ENCODE measurements at regions not wholly inside any gene's neighbourhood (a gene's known extent, or its start where the extent isn't known, plus 50 kb on each side); places are given as distances from the start of the nearest gene placed in this dataset.

DNA sequence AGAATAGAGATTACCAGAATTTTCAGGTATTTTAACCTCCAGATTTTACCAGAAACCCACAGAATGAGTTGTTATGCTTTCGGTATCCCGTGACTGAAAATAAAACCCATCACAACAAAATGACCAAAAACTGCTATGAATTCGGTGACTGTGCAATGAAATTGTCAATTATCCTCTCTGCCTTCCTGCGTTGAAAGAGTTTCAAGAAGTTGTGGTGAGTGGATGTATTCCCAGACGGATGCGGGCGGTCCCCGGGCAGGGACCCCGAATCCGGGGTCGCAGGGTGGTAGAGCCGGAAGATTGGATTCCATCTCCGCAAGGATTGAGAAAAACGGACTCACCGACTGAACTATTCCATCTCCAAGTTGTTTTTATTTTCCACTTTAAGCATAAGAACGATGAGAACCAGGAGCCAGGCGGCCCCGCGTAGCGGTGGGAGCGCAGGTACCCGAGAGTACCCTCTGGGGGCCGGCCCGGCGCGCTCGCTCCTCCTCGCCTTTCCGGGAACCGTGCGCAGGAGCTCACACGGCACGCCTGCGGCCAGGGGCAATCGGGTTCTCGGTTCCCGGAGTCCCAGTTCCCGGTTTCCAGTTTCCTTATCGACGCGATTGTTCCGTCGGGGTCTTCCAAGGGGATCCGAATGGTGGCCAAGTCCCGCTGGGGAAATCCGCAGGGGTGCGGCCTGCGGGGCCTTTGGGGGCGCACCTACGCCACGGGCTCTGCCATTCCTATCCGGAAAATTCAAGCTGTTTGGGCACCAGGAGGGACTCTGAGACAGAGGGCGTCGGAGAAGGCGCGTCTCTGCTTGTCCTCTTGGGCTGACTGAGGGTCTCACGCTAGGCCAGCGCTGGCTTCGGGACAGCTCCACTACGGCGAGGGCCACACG, 104.9 kb upstream of the PRDM1 start:
- H3K27me3 ChIP-seq (ENCODE audit: control insufficient read depth in 1 of 2, insufficient read depth in 1 of 2, low read length in 2 of 2), result peaks cover 11 to 24% of the 10 kb centered on the region in 2 experiments
- H2AFZ ChIP-seq (ENCODE audit: low read depth, low read length), result no peak overlapping the region
- peaks cover 0 to 3% of the 10 kb centered on the region in 2 experiments for H3K36me3 ChIP-seq (ENCODE audit: control insufficient read depth in 1 of 2, insufficient read depth in 2 of 2, low read depth in 1 of 2, low read length in 2 of 2)
- no peaks in the 10 kb centered on the region for H3K79me1 ChIP-seq (replicated peaks; ENCODE audit: low read length, poor library complexity, severe bottlenecking)
- peak overlapping the region; percentile 44 to 74 for H3K4me3 ChIP-seq (ENCODE audit: insufficient read depth in 1 of 2, low read depth in 1 of 2, low read length in 2 of 2)
- H2AK5ac ChIP-seq (ENCODE audit: low read length, severe bottlenecking), result no peak overlapping the region
- no peaks in the 10 kb centered on the region for H3K9me3 ChIP-seq (ENCODE audit: control insufficient read depth, low read length)
- H2BK120ac ChIP-seq (ENCODE audit: low read depth, low read length), result peak overlapping the region; percentile 92
- H3K23ac ChIP-seq (ENCODE audit: low read length in 2 of 2), result peak overlapping the region in 1 of 2 experiments; percentile 2
- H3K9ac ChIP-seq (ENCODE audit: low read length), result peak overlapping the region; percentile 77
- H2BK5ac ChIP-seq (ENCODE audit: low read depth, low read length, poor library complexity, severe bottlenecking), result no peak overlapping the region
- peak; percentile 43 for DNase-seq
- peaks cover 9% of the 10 kb centered on the region for H3K4me1 ChIP-seq (ENCODE audit: control insufficient read depth, insufficient read depth, low read depth, low read length)
- H4K91ac ChIP-seq (ENCODE audit: low read length), result peak overlapping the region; percentile 92
- H3K18ac ChIP-seq (ENCODE audit: low read depth in 1 of 2, low read length in 2 of 2), result peak overlapping the region; percentile 16 to 75
- no peak overlapping the region for H3K14ac ChIP-seq (ENCODE audit: low read length in 2 of 2)
- peak overlapping the region; percentile 33 to 51 for H2BK12ac ChIP-seq (ENCODE audit: low read length in 2 of 2)
- H4K8ac ChIP-seq (ENCODE audit: low read length), result peak overlapping the region; percentile 92
- H2BK15ac ChIP-seq (ENCODE audit: low read depth, poor library complexity, severe bottlenecking), result peak overlapping the region; percentile 93
- H3K27ac ChIP-seq (ENCODE audit: low read length, poor library complexity, severe bottlenecking), result no peak overlapping the region
- peak overlapping the region; percentile 46 to 64 for H3K4ac ChIP-seq (ENCODE audit: low read depth in 1 of 2, low read length in 2 of 2)
- peak overlapping the region; percentile 78 for H3K4me2 ChIP-seq (ENCODE audit: low read length, poor library complexity, severe bottlenecking)
- 8% methylated on average over 60 of the region's 62 CpGs for WGBS

DNA sequence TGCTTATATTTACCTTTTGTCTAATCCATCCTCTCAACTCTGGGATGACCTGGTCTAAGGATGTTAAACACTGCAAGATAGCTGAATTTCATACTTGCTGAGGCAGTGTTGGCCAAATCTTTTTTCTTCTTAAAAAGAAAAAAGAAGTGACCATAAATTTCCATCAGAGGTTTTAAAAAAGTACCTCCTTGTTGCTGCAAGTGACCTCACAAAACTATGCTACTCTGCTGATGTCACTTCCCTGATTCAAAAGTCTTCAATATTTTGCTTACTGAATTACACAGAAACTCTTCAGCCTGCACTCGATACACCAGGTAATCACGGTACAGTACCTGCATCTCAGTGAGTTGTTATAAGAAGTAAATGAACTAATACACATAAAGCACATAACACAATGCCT, 107.2 kb upstream of the PRDM1 start:
- no peaks in the 10 kb centered on the region for H3K79me1 ChIP-seq (replicated peaks; ENCODE audit: low read length, poor library complexity, severe bottlenecking)
- H2BK12ac ChIP-seq (ENCODE audit: low read length in 2 of 2), result no peak overlapping the region
- no peak overlapping the region for H2BK15ac ChIP-seq (ENCODE audit: low read depth, poor library complexity, severe bottlenecking)
- H2AK5ac ChIP-seq (ENCODE audit: low read length, severe bottlenecking), result no peak overlapping the region
- no peak overlapping the region for H3K4me3 ChIP-seq (ENCODE audit: insufficient read depth in 1 of 2, low read depth in 1 of 2, low read length in 2 of 2)
- no peak overlapping the region for H2AFZ ChIP-seq (ENCODE audit: low read depth, low read length)
- no peak overlapping the region for H3K14ac ChIP-seq (ENCODE audit: low read length in 2 of 2)
- no peak overlapping the region for H3K4me2 ChIP-seq (ENCODE audit: low read length, poor library complexity, severe bottlenecking)
- H4K8ac ChIP-seq (ENCODE audit: low read length), result no peak overlapping the region
- peaks cover 0 to 3% of the 10 kb centered on the region in 2 experiments for H3K36me3 ChIP-seq (ENCODE audit: control insufficient read depth in 1 of 2, insufficient read depth in 2 of 2, low read depth in 1 of 2, low read length in 2 of 2)
- H2BK120ac ChIP-seq (ENCODE audit: low read depth, low read length), result no peak overlapping the region
- no peaks in the 10 kb centered on the region for H3K9me3 ChIP-seq (ENCODE audit: control insufficient read depth, low read length)
- no peak overlapping the region for H4K91ac ChIP-seq (ENCODE audit: low read length)
- H3K4me1 ChIP-seq (ENCODE audit: control insufficient read depth, insufficient read depth, low read depth, low read length), result peaks cover 6% of the 10 kb centered on the region
- no peak overlapping the region for H2BK5ac ChIP-seq (ENCODE audit: low read depth, low read length, poor library complexity, severe bottlenecking)
- H3K18ac ChIP-seq (ENCODE audit: low read depth in 1 of 2, low read length in 2 of 2), result no peak overlapping the region
- no peak overlapping the region for H3K9ac ChIP-seq (ENCODE audit: low read length)
- no peak for DNase-seq
- WGBS, result 100% methylated on average over 1 of the region's 2 CpGs
- peaks cover 11% of the 10 kb centered on the region in 2 experiments for H3K27me3 ChIP-seq (ENCODE audit: control insufficient read depth in 1 of 2, insufficient read depth in 1 of 2, low read length in 2 of 2)
- no peak overlapping the region for H3K27ac ChIP-seq (ENCODE audit: low read length, poor library complexity, severe bottlenecking)
- no peak overlapping the region for H3K4ac ChIP-seq (ENCODE audit: low read depth in 1 of 2, low read length in 2 of 2)
- no peak overlapping the region for H3K23ac ChIP-seq (ENCODE audit: low read length in 2 of 2)

DNA sequence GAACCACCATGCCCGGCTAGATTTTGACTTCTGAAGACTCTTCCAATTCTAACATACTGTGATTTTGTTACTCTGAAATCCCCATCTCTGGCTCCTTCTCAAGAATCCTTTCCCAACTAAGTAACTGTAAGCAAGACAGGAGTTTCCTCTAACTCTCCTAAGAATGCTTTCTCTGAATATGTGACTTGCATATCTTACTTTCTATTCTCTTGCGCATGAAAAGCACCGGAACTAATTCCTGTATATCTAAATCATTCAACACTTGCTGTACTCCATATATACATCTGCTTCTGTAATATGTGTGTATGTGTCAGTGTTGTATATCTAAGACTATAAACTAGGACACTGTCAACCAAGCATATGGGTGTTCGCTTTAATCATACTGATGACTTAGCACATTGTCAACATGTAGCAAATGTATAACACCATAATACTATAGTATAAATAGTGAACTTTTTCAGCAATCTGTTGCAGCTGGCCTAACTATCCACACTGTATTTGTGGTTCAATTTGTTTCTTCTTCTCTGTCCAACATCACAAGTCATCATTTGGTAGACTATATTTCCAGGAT, 108.1 kb upstream of the PRDM1 start:
- Histone ChIP-seq H2AK5ac (ENCODE audit: low read length, severe bottlenecking) (no peak overlapping the region), H3K36me3 (ENCODE audit: control insufficient read depth in 1 of 2, insufficient read depth in 2 of 2, low read depth in 1 of 2, low read length in 2 of 2) (peaks cover 0 to 3% of the 10 kb centered on the region in 2 experiments), H3K18ac (ENCODE audit: low read depth in 1 of 2, low read length in 2 of 2) (no peak overlapping the region), H3K14ac (ENCODE audit: low read length in 2 of 2) (no peak overlapping the region), H3K4me3 (ENCODE audit: insufficient read depth in 1 of 2, low read depth in 1 of 2, low read length in 2 of 2) (no peak overlapping the region), H2BK15ac (ENCODE audit: low read depth, poor library complexity, severe bottlenecking) (no peak overlapping the region), H3K4ac (ENCODE audit: low read depth in 1 of 2, low read length in 2 of 2) (no peak overlapping the region), H4K8ac (ENCODE audit: low read length) (no peak overlapping the region), H3K79me1 (replicated peaks; ENCODE audit: low read length, poor library complexity, severe bottlenecking) (no peaks in the 10 kb centered on the region), H4K91ac (ENCODE audit: low read length) (no peak overlapping the region), H2BK12ac (ENCODE audit: low read length in 2 of 2) (no peak overlapping the region), H3K27me3 (ENCODE audit: control insufficient read depth in 1 of 2, insufficient read depth in 1 of 2, low read length in 2 of 2) (peaks cover 11% of the 10 kb centered on the region in 2 experiments), H3K4me1 (ENCODE audit: control insufficient read depth, insufficient read depth, low read depth, low read length) (peaks cover 6% of the 10 kb centered on the region), H2BK5ac (ENCODE audit: low read depth, low read length, poor library complexity, severe bottlenecking) (no peak overlapping the region), H3K27ac (ENCODE audit: low read length, poor library complexity, severe bottlenecking) (no peak overlapping the region), H2BK120ac (ENCODE audit: low read depth, low read length) (no peak overlapping the region), H3K9me3 (ENCODE audit: control insufficient read depth, low read length) (peaks cover 8% of the 10 kb centered on the region), H2AFZ (ENCODE audit: low read depth, low read length) (no peak overlapping the region), H3K9ac (ENCODE audit: low read length) (no peak overlapping the region), H3K4me2 (ENCODE audit: low read length, poor library complexity, severe bottlenecking) (no peak overlapping the region), H3K23ac (ENCODE audit: low read length in 2 of 2) (no peak overlapping the region)
- 98% methylated on average over 2 of the region's 4 CpGs for WGBS
- no peak for DNase-seq

DNA sequence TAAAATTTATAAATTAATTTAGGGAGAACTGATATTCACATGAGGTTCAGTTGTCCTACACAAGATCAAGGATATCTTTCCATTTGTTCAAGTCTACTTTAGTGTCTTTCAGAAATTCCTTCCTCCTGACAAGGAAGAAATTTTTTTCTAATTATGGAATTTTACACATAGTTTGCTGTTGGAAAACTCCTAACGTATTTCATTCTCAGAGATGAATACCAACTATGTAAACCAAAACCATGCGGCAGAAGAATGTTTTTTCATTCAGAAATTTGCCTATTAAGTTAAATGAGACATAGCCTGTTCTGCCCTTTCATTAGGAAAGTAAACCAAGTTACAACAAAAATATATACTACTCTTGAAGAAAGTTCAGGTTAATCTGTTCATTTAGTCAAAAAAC, 111.2 kb upstream of the PRDM1 start:
- Histone ChIP-seq H2AFZ (ENCODE audit: low read depth, low read length) (no peak overlapping the region), H3K9me3 (ENCODE audit: control insufficient read depth, low read length) (peaks cover 18% of the 10 kb centered on the region), H3K9ac (ENCODE audit: low read length) (no peak overlapping the region), H3K18ac (ENCODE audit: low read depth in 1 of 2, low read length in 2 of 2) (no peak overlapping the region), H3K4me3 (ENCODE audit: insufficient read depth in 1 of 2, low read depth in 1 of 2, low read length in 2 of 2) (no peak overlapping the region), H3K14ac (ENCODE audit: low read length in 2 of 2) (no peak overlapping the region), H2AK5ac (ENCODE audit: low read length, severe bottlenecking) (no peak overlapping the region), H2BK120ac (ENCODE audit: low read depth, low read length) (no peak overlapping the region), H4K8ac (ENCODE audit: low read length) (no peak overlapping the region), H3K79me1 (replicated peaks; ENCODE audit: low read length, poor library complexity, severe bottlenecking) (no peaks in the 10 kb centered on the region), H3K4me2 (ENCODE audit: low read length, poor library complexity, severe bottlenecking) (no peak overlapping the region), H2BK15ac (ENCODE audit: low read depth, poor library complexity, severe bottlenecking) (no peak overlapping the region), H2BK5ac (ENCODE audit: low read depth, low read length, poor library complexity, severe bottlenecking) (no peak overlapping the region), H3K4ac (ENCODE audit: low read depth in 1 of 2, low read length in 2 of 2) (no peak overlapping the region), H3K4me1 (ENCODE audit: control insufficient read depth, insufficient read depth, low read depth, low read length) (no peaks in the 10 kb centered on the region), H3K27ac (ENCODE audit: low read length, poor library complexity, severe bottlenecking) (no peak overlapping the region), H3K23ac (ENCODE audit: low read length in 2 of 2) (no peak overlapping the region), H4K91ac (ENCODE audit: low read length) (no peak overlapping the region), H3K36me3 (ENCODE audit: control insufficient read depth in 1 of 2, insufficient read depth in 2 of 2, low read depth in 1 of 2, low read length in 2 of 2) (no peaks in the 10 kb centered on the region), H3K27me3 (ENCODE audit: control insufficient read depth in 1 of 2, insufficient read depth in 1 of 2, low read length in 2 of 2) (no peaks in the 10 kb centered on the region), H2BK12ac (ENCODE audit: low read length in 2 of 2) (no peak overlapping the region)
- no peak for DNase-seq
- 100% methylated on average over 2 of the region's 2 CpGs for WGBS

Data from mesenchymal stem cell (in vitro differentiated cells and primary cell).